ENCODE measurements at regions not wholly inside any gene's neighbourhood (a gene's known extent, or its start where the extent isn't known, plus 50 kb on each side); places are given as distances from the start of the nearest gene placed in this dataset.
A peak's percentile ranks its signal among the peaks of the same experiment; 100 is the strongest.

DNA sequence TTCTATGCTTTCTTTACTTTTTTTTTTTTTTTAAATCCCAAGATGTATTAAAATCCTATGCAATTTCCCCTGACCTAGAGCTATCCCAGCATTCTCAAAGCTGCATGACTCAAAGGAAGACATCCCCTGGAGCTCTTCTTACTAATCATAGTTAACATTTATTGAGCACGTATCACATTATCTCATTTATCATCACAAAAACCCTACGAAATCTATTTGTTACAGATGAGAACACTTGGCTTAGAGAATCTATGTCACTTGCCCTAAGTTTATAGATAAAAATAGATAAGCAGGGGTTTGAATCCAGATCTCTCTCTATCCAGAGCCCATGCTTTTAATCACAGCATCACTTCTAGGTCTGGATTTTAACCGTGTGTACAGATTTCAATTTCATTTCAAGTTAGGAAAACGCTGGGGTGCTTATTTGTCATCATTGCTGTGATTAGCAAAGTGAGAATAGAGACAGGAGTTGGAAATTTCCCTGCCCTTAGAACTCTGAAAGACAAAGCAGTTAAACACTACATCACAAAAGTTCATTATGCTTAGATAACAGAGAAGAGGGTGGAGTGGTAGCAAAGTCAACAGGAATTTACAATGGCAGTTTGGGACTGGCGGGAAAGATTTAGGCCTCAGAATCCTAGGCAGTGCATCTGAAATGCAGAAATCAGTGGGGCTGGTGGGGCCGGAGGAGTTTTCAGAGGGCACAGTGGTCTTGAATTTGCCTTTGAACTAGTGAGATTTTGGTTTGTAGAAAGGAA lies 177.7 kb upstream of the FRMD6 start:
- no peak for TF ChIP-seq CTCF (IDR thresholded peaks at IDR 0.05)
- TF ChIP-seq POLR2AphosphoS5 (IDR thresholded peaks at IDR 0.05; ENCODE audit: low read depth, low read length): peak; percentile 80
- no peak for TF ChIP-seq TAF1 (IDR thresholded peaks at IDR 0.05; ENCODE audit: borderline replicate concordance, low read depth, low read length)
- TF ChIP-seq RCOR1 (IDR thresholded peaks at IDR 0.05; ENCODE audit: low read length): peak; percentile 62; the same call in 1 of the 2 replicates

Measured in SK-N-SH (cell line).